Body of pancreas (tissue), 4 donors: ENCODE measurements at regions not wholly inside any gene's neighbourhood (a gene's known extent, or its start where the extent isn't known, plus 50 kb on each side); places are given as distances from the start of the nearest gene placed in this dataset.

Experiments
- POLR2A ChIP-seq, 3 donors: fragments of 450-650 bp; IDR thresholded peaks; one replicate each; pipeline ENCODE4 v1.6.1; 2016; ENCODE audit warnings: antibody characterized with exemption in 3 of 3, mild to moderate bottlenecking in 2 of 3
- TF ChIP-seq, protein P1 (sequence below), 7 experiments: fragments of 450-650 bp in 4 of 7; fragments of 200-600 bp in 3 of 7; sonication (generic) in 3 of 7; IDR thresholded peaks; one replicate each; pipeline ENCODE4 v1.5.1; 2016 to 2019; ENCODE audit warnings: antibody characterized with exemption in 7 of 7

DNA sequence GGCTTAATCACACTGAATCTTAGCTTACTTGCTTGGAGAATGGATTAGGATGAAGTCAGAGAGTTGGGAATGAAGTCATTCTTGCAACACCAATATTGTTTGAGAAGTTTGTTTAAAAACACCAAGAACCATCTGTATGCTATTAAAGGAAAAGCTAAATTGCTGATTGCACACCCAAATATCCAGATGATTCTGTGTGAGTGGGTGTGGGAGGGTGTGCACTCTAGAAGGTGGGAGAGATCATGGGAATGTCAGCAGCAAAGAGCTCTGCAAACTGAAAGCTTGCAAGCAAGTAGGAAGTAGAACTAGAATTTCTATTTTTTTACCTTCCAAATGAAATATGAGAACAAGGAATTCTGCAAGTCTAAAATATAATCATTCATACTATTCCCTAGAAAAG, 364.9 kb downstream of the NR2F2 start:
- TF ChIP-seq, protein P1, sequence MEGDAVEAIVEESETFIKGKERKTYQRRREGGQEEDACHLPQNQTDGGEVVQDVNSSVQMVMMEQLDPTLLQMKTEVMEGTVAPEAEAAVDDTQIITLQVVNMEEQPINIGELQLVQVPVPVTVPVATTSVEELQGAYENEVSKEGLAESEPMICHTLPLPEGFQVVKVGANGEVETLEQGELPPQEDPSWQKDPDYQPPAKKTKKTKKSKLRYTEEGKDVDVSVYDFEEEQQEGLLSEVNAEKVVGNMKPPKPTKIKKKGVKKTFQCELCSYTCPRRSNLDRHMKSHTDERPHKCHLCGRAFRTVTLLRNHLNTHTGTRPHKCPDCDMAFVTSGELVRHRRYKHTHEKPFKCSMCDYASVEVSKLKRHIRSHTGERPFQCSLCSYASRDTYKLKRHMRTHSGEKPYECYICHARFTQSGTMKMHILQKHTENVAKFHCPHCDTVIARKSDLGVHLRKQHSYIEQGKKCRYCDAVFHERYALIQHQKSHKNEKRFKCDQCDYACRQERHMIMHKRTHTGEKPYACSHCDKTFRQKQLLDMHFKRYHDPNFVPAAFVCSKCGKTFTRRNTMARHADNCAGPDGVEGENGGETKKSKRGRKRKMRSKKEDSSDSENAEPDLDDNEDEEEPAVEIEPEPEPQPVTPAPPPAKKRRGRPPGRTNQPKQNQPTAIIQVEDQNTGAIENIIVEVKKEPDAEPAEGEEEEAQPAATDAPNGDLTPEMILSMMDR (IDR thresholded peaks at IDR 0.05) = no peak
- TF ChIP-seq POLR2A (IDR thresholded peaks at IDR 0.05) = no peak
